ENCODE measurements at regions not wholly inside any gene's neighbourhood (a gene's known extent, or its start where the extent isn't known, plus 50 kb on each side); places are given as distances from the start of the nearest gene placed in this dataset.

GRCh38 chr21:28655471-28655870 lies 337.2 kb downstream of the LTN1 start:
- Mint-ChIP-seq H3K27me3 (ENCODE audit: low read depth) (no peaks in the 10 kb centered on the region), H3K4me3 (no peak overlapping the region), H3K9me3 (peaks cover 5% of the 10 kb centered on the region), H3K27ac (no peak overlapping the region), H3K36me3 (no peaks in the 10 kb centered on the region), H3K4me1 (no peaks in the 10 kb centered on the region)
- TF ChIP-seq, protein P1, sequence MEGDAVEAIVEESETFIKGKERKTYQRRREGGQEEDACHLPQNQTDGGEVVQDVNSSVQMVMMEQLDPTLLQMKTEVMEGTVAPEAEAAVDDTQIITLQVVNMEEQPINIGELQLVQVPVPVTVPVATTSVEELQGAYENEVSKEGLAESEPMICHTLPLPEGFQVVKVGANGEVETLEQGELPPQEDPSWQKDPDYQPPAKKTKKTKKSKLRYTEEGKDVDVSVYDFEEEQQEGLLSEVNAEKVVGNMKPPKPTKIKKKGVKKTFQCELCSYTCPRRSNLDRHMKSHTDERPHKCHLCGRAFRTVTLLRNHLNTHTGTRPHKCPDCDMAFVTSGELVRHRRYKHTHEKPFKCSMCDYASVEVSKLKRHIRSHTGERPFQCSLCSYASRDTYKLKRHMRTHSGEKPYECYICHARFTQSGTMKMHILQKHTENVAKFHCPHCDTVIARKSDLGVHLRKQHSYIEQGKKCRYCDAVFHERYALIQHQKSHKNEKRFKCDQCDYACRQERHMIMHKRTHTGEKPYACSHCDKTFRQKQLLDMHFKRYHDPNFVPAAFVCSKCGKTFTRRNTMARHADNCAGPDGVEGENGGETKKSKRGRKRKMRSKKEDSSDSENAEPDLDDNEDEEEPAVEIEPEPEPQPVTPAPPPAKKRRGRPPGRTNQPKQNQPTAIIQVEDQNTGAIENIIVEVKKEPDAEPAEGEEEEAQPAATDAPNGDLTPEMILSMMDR (IDR thresholded peaks at IDR 0.05; ENCODE audit: unreplicated experiment) = no peak
- no peak for DNase-seq (ENCODE audit: low spot score in 2 of 2, unreplicated experiment in 2 of 2)

DNA sequence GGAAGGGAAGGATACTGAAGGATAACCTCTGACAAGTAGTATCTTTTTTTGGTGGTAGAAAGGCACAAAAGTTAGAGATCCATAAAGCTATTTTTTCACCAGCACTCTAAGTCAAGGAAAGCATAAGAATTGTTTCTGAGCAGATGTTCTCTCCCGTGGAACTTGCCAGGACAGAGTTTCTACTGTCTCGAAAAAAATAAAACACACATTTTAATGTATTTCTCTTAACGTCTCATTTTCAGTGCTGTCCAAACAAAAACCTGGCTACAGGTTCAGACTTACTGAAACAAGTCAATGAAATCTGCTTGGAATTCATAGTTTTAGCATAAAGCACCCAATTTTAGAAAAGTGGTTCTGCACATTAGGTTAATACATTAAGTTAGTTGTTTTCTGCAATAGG lies 338.3 kb downstream of the LTN1 start:
- no peaks in the 10 kb centered on the region for H3K4me1 Mint-ChIP-seq
- no peaks in the 10 kb centered on the region for H3K27me3 Mint-ChIP-seq (ENCODE audit: low read depth)
- no peaks in the 10 kb centered on the region for H3K36me3 Mint-ChIP-seq
- TF ChIP-seq, protein P1 (IDR thresholded peaks at IDR 0.05; ENCODE audit: unreplicated experiment) = no peak
- H3K27ac Mint-ChIP-seq = no peak overlapping the region
- H3K4me3 Mint-ChIP-seq = no peak overlapping the region
- peaks cover 5% of the 10 kb centered on the region for H3K9me3 Mint-ChIP-seq
- DNase-seq (ENCODE audit: low spot score in 2 of 2, unreplicated experiment in 2 of 2) = no peak

- Mint-ChIP-seq H3K4me3 (no peak overlapping the region), H3K4me1 (no peaks in the 10 kb centered on the region), H3K27ac (no peak overlapping the region), H3K9me3 (no peaks in the 10 kb centered on the region), H3K36me3 (no peaks in the 10 kb centered on the region), H3K27me3 (ENCODE audit: low read depth) (no peaks in the 10 kb centered on the region)
- DNase-seq (ENCODE audit: low spot score in 2 of 2, unreplicated experiment in 2 of 2) = no peak
- TF ChIP-seq, protein P1 (IDR thresholded peaks at IDR 0.05; ENCODE audit: unreplicated experiment) = no peak
These were observed 347.9 kb downstream of the LTN1 start for GRCh38 chr21:28644762-28645161.

- Mint-ChIP-seq H3K36me3 (no peaks in the 10 kb centered on the region), H3K27me3 (ENCODE audit: low read depth) (no peaks in the 10 kb centered on the region), H3K4me3 (no peak overlapping the region), H3K4me1 (no peaks in the 10 kb centered on the region), H3K27ac (no peak overlapping the region), H3K9me3 (peaks cover 6% of the 10 kb centered on the region)
- no peak for DNase-seq (ENCODE audit: low spot score in 2 of 2, unreplicated experiment in 2 of 2)
- TF ChIP-seq, protein P1 (IDR thresholded peaks at IDR 0.05; ENCODE audit: unreplicated experiment) = no peak
These were observed 349.8 kb downstream of the LTN1 start for GRCh38 chr21:28642891-28643290.

DNA sequence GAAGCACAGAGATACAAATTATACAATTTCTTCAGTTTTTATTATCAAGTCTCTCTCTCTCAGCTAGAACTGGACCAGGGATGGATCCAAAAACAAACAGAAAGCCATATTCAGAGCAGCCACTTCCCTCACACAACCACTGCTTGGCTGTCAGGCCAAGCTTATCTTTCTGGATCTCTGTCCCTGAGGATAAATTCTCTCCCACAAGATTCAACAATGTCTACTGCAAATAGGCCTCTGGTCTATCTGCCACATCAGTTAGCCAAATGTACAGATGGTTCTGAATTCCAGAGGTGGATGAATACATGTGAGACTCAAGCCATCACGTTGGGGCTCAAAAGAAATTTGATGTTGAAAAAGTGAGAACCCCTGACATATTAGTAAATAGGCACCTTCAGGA lies 350.9 kb downstream of the LTN1 start:
- H3K36me3 Mint-ChIP-seq = no peaks in the 10 kb centered on the region
- H3K27me3 Mint-ChIP-seq (ENCODE audit: low read depth) = no peaks in the 10 kb centered on the region
- no peak overlapping the region for H3K4me3 Mint-ChIP-seq
- no peak for DNase-seq (ENCODE audit: low spot score in 2 of 2, unreplicated experiment in 2 of 2)
- no peak overlapping the region for H3K27ac Mint-ChIP-seq
- TF ChIP-seq, protein P1 (IDR thresholded peaks at IDR 0.05; ENCODE audit: unreplicated experiment) = no peak
- H3K4me1 Mint-ChIP-seq = peaks cover 3% of the 10 kb centered on the region
- H3K9me3 Mint-ChIP-seq = peaks cover 6% of the 10 kb centered on the region

DNA sequence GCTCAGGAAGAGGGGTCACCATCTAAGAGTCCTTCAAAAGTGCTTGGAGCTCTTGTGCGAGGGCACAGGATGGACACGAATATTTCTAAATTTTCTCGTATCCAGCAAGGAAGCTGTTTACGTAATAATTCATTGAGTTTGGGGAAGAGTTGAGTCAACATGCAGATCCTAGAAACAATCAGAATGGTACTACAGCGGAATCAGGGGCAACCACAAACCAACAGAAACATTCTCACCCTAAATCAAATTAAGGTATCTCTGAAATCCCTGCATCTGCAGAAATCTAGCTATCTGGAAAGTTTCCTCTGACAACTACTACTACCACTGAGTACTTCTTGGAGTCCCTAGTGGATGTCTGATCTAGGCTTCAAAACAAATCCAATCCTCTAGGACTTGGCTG lies 352.4 kb downstream of the LTN1 start:
- no peaks in the 10 kb centered on the region for H3K36me3 Mint-ChIP-seq
- peaks cover 3% of the 10 kb centered on the region for H3K4me1 Mint-ChIP-seq
- no peak overlapping the region for H3K27ac Mint-ChIP-seq
- no peak for DNase-seq (ENCODE audit: low spot score in 2 of 2, unreplicated experiment in 2 of 2)
- H3K27me3 Mint-ChIP-seq (ENCODE audit: low read depth) = no peaks in the 10 kb centered on the region
- H3K9me3 Mint-ChIP-seq = peaks cover 6% of the 10 kb centered on the region
- TF ChIP-seq, protein P1 (IDR thresholded peaks at IDR 0.05; ENCODE audit: unreplicated experiment) = no peak
- no peak overlapping the region for H3K4me3 Mint-ChIP-seq

All from mesothelial cell of epicardium (in vitro differentiated cells).